Bronchial epithelial cell (primary cell): ENCODE measurements at regions not wholly inside any gene's neighbourhood (a gene's known extent, or its start where the extent isn't known, plus 50 kb on each side); places are given as distances from the start of the nearest gene placed in this dataset.

Experiments
- DNase-seq: peaks from one replicate; pipeline ENCODE4 v3.0.0-alpha.2; 2010; ENCODE audit warnings: low read depth
- FAIRE-seq: peaks from 2 replicates; lab custom pipeline; 2011; peaks lifted over from hg19 to GRCh38; lab: Jason Lieb, UNC
- H3K27me3 ChIP-seq: 2 replicates; pipeline ENCODE4 v1.5.1; 2011; ENCODE audit warnings: low read length; ENCODE audit not compliant: control insufficient read depth, insufficient read depth
- H3K36me3 ChIP-seq: 2 replicates; pipeline ENCODE4 v1.5.1; 2011; ENCODE audit warnings: low read length; ENCODE audit not compliant: control insufficient read depth, insufficient read depth
- H3K4me3 ChIP-seq: 2 replicates; pipeline ENCODE4 v1.5.1; 2011; ENCODE audit warnings: mild to moderate bottlenecking, low read depth, low read length, control low read depth
- TF ChIP-seq, protein P1 (sequence below): IDR thresholded peaks from 2 replicates; pipeline ENCODE4 v1.5.1; 2011; ENCODE audit warnings: mild to moderate bottlenecking, moderate library complexity, low read length, control low read depth, inconsistent platforms; ENCODE audit not compliant: insufficient read depth, severe bottlenecking

DNA sequence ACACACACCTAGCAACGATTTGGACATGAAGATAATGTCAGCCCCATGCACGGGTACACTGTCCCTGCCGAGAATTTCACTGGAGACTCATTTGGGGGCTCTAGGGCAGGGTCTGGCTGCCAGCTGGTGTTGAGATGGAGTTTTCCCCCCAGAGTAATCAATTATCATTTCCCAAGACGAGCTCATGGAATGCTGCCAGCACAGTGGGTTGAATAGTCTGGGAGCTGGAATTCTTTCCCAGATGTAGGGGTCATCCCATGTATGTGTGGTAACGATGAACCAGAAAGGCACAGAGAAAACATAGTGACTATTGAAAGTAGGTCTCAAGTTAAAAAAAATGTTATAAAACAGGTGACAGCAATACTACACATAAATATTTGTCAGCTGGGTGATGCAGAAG, 579.9 kb downstream of the MAFB start:
- TF ChIP-seq, protein P1, sequence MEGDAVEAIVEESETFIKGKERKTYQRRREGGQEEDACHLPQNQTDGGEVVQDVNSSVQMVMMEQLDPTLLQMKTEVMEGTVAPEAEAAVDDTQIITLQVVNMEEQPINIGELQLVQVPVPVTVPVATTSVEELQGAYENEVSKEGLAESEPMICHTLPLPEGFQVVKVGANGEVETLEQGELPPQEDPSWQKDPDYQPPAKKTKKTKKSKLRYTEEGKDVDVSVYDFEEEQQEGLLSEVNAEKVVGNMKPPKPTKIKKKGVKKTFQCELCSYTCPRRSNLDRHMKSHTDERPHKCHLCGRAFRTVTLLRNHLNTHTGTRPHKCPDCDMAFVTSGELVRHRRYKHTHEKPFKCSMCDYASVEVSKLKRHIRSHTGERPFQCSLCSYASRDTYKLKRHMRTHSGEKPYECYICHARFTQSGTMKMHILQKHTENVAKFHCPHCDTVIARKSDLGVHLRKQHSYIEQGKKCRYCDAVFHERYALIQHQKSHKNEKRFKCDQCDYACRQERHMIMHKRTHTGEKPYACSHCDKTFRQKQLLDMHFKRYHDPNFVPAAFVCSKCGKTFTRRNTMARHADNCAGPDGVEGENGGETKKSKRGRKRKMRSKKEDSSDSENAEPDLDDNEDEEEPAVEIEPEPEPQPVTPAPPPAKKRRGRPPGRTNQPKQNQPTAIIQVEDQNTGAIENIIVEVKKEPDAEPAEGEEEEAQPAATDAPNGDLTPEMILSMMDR = no peak
- no peak for FAIRE-seq
- no peaks in the 10 kb centered on the region for H3K36me3 ChIP-seq

DNA sequence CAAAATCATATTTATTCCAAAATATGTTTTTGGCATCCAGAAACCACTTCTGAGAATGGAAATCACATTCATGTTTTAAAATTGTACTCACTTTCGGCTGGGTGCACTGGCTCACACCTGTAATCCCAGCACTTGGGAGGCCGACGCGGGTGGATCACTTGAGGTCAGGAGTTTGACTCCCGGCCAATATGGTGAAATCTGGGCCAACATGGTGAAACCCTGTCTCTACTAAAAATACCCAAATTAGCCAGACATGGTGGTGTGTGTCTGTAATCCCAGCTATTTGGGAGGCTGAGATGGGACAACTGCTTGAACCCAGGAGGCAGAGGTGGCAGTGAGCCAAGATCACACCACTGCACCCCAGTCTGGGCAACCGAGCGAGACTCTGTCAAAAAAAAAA, 580.7 kb downstream of the MAFB start:
- Histone ChIP-seq H3K36me3 (no peaks in the 10 kb centered on the region), H3K4me3 (no peak overlapping the region), H3K27me3 (no peaks in the 10 kb centered on the region)
- no peak for FAIRE-seq
- no peak for DNase-seq
- TF ChIP-seq, protein P1 = no peak

More for the DNA sequence above, 579.9 kb downstream of the MAFB start:
- no peak for DNase-seq
- Histone ChIP-seq H3K27me3 (no peaks in the 10 kb centered on the region), H3K4me3 (no peak overlapping the region)

DNA sequence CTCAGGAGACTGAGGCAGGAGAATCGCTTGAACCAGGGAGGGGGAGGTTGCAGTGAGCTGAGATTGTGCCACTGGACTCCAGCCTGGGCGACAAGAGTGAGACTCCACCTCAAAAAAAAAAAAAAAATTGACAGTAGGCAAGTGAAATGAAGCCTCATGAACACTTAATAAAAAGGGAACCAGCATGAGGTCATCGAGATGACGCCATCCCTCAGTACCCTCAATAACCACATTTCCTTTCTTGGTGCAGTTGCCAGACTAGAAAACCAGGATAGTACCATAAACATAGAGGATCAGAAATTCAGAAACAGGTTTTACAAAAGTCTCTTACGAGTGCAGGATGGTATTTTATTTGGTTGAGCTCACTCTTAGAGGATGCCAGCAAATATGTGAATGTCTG, 584.1 kb downstream of the MAFB start:
- no peak for DNase-seq
- TF ChIP-seq, protein P1 = no peak
- FAIRE-seq = no peak
- H3K4me3 ChIP-seq = no peak overlapping the region
- H3K27me3 ChIP-seq = no peaks in the 10 kb centered on the region
- H3K36me3 ChIP-seq = no peaks in the 10 kb centered on the region

DNA sequence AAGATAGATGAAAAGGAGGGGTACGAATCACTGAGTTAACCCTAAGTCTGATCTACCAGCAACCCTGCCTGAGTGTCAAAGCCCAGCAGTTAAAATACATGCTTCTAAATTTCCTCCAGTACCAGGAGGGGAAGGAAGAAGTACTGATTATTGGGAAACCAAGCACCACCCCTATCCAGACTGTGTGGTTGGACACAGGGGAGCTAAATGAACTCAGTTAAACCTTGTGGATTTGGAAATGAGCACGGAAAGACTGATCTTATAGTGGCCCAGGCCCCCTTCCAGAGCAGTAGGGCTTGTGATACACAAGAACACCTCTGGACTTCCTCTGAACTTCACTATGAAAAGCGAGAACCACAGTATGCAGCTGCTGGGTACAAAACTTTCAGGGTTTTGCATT, 585.6 kb downstream of the MAFB start:
- TF ChIP-seq, protein P1 = no peak
- DNase-seq = no peak
- no peak for FAIRE-seq

DNA sequence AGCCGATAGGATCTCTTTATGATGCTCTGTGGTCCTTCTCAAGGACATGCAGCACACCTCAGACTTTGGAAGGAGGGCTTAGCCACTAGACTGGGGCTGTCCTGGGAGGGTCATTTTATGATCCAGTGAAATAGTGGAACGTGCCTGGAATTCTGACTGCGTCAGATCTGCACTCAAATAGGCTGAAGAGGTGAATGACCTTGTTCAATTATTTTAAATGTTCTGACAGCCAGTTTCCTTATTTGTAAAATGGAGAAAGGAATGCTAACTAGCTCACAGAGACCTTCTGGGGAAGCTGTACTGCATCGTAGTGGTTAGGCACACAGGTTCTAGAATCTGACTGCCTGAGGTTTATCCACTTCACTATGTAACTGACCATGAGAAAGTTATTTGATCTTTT, 587.5 kb downstream of the MAFB start:
- TF ChIP-seq, protein P1 = no peak
- FAIRE-seq (no peak), DNase-seq (no peak)
- Histone ChIP-seq H3K4me3 (no peak overlapping the region), H3K36me3 (no peaks in the 10 kb centered on the region), H3K27me3 (no peaks in the 10 kb centered on the region)

More for the DNA sequence above, 585.6 kb downstream of the MAFB start:
- no peaks in the 10 kb centered on the region for H3K27me3 ChIP-seq
- no peak overlapping the region for H3K4me3 ChIP-seq
- no peaks in the 10 kb centered on the region for H3K36me3 ChIP-seq

DNA sequence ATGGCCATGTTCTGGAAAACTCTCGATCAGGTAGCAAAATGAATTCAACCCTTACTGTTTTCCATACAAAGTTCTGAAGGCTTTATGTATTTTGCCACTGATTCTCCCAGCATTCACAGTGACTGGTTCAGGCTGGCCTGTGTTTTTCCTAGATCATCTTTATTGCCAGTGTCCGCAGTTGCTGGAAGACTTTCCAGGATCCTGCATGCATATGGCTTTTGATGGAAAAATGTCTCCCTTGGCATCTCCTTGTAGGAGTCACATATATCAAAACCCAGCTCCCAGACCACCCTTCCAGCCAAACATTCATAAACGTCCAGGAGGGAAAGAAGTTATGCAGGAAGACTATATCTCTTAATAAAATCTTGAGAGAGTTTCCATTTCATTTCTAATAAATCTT, 588.8 kb downstream of the MAFB start:
- Histone ChIP-seq H3K36me3 (no peaks in the 10 kb centered on the region), H3K4me3 (no peak overlapping the region), H3K27me3 (no peaks in the 10 kb centered on the region)
- no peak for FAIRE-seq
- TF ChIP-seq, protein P1 = no peak
- DNase-seq = no peak
